DOHH2 (cell line): ENCODE measurements at regions not wholly inside any gene's neighbourhood (a gene's known extent, or its start where the extent isn't known, plus 50 kb on each side); places are given as distances from the start of the nearest gene placed in this dataset.

Experiments
- EZH2phosphoT487 ChIP-seq: fragments of 200-600 bp; sonication (generic); IDR thresholded peaks from 2 replicates; pipeline ENCODE4 v1.6.1; 2017; ENCODE audit warnings: borderline replicate concordance, mild to moderate bottlenecking, antibody characterized with exemption, low read length, moderate library complexity, mixed read lengths
- TF ChIP-seq, protein P1 (sequence below): fragments of 200-600 bp; sonication (generic); IDR thresholded peaks from one replicate; pipeline ENCODE4 v1.5.1; 2014; ENCODE audit warnings: antibody characterized with exemption, mild to moderate bottlenecking, low read depth, low read length; ENCODE audit not compliant: poor library complexity, severe bottlenecking

DNA sequence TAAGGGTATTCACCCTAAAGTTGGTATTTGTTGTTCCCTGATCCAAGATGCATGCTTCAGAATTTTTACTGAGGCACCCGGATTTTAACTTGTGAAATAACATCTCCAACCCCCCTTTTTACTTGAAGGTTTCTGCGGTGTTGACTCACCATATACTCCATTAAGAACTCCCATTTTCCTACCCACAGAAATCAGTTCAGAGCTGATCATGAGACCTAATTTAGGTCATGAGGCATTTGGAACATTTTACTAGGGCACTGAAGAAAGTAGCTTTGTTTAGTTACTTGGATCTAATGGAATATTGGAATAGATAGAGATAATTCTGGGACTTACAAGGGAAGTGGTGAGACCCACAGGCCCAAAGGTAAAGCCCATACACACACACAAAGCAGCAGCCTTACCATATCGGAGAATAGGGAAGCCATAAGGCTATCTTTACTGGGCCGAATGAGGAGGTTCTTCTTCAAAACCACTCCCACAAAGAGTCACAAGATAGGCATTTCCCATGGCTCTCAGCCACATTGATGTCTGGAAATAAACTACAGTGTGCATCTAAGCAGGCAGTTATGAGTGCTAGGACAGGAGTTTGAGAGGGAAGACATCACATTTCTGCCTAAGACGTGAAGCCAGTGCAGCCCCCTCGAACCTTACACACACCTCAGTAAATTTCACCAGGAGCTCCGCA lies 681.0 kb upstream of the LRRTM4 start:
- TF ChIP-seq, protein P1, sequence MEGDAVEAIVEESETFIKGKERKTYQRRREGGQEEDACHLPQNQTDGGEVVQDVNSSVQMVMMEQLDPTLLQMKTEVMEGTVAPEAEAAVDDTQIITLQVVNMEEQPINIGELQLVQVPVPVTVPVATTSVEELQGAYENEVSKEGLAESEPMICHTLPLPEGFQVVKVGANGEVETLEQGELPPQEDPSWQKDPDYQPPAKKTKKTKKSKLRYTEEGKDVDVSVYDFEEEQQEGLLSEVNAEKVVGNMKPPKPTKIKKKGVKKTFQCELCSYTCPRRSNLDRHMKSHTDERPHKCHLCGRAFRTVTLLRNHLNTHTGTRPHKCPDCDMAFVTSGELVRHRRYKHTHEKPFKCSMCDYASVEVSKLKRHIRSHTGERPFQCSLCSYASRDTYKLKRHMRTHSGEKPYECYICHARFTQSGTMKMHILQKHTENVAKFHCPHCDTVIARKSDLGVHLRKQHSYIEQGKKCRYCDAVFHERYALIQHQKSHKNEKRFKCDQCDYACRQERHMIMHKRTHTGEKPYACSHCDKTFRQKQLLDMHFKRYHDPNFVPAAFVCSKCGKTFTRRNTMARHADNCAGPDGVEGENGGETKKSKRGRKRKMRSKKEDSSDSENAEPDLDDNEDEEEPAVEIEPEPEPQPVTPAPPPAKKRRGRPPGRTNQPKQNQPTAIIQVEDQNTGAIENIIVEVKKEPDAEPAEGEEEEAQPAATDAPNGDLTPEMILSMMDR, result no peak
- no peak for TF ChIP-seq EZH2phosphoT487
